SH-SY5Y (cell line): ENCODE measurements at regions not wholly inside any gene's neighbourhood (a gene's known extent, or its start where the extent isn't known, plus 50 kb on each side); places are given as distances from the start of the nearest gene placed in this dataset.

Experiments
- GATA2 ChIP-seq: IDR thresholded peaks from 2 replicates; pipeline ENCODE4 v1.6.1; 2011; ENCODE audit warnings: mild to moderate bottlenecking, low read depth, low read length
- GATA3 ChIP-seq: IDR thresholded peaks from 2 replicates; pipeline ENCODE4 v1.6.1; 2011; ENCODE audit warnings: low read depth, mild to moderate bottlenecking, low read length, moderate library complexity

DNA sequence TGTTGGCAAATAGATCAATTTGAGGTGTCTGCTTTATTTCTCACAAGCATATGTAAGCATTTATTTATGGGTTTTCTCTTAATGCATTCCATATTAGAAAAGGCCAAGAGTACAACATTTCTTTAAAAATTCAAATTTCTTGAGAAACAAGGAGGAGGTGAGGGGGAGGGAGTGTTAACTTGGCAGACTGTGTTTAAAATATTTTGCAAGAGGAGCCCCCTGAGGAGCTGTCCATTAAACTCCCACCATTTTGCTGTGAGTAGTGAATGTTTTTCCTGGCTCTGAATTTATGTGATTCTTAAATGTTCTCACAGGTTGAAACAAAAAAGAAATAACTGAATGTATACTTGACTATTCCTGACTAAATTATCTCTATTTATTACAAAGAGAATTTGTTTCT lies 363.8 kb downstream of the PTPRC start:
- TF ChIP-seq GATA2 (no peak), GATA3 (no peak)
